Lung (tissue), 11 donors: ENCODE measurements at regions not wholly inside any gene's neighbourhood (a gene's known extent, or its start where the extent isn't known, plus 50 kb on each side); places are given as distances from the start of the nearest gene placed in this dataset.
"Not testable (repeated sequence)": the region's sequence is repeated elsewhere in the genome, so short reads cannot be mapped to it uniquely, and the experiment has no call there.

Source experiments
- ATAC-seq: fragments of 200-7000 bp; cut with Tn5 transposase; one replicate; pipeline ENCODE4 v1.9.1; 2020; ENCODE audit warnings: moderate number of reproducible peaks; ENCODE audit not compliant: insufficient read depth, low FRiP score
- DNase-seq, 3 donors: peaks; one replicate each; pipeline ENCODE4 v3.0.0-alpha.2; 2013 to 2017
- H3K27ac ChIP-seq, 2 donors: one replicate each; pipeline ENCODE4 v1.5.1; 2013; ENCODE audit warnings: mild to moderate bottlenecking in 2 of 2, moderate library complexity in 2 of 2, control low read depth in 1 of 2, inconsistent platforms in 1 of 2, low read depth in 1 of 2, low read length in 1 of 2
- H3K27me3 ChIP-seq, 3 donors: one replicate each; pipeline ENCODE4 v1.5.1; 2013; ENCODE audit warnings: low read length in 2 of 3; ENCODE audit not compliant: control insufficient read depth in 3 of 3, insufficient read depth in 3 of 3
- H3K36me3 ChIP-seq, 4 donors: one replicate each; pipeline ENCODE4 v1.5.1; 2013; ENCODE audit warnings: low read length in 4 of 4, mild to moderate bottlenecking in 1 of 4, moderate library complexity in 1 of 4; ENCODE audit not compliant: control insufficient read depth in 4 of 4, insufficient read depth in 4 of 4
- H3K4me1 ChIP-seq, 5 donors: one replicate each; pipeline ENCODE4 v1.5.1; 2013; ENCODE audit warnings: low read length in 5 of 5, mild to moderate bottlenecking in 2 of 5, moderate library complexity in 1 of 5; ENCODE audit not compliant: control insufficient read depth in 5 of 5, insufficient read depth in 5 of 5
- H3K4me3 ChIP-seq: one replicate; pipeline ENCODE4 v1.5.1; 2013; ENCODE audit warnings: mild to moderate bottlenecking, control low read depth, moderate library complexity
- H3K9ac ChIP-seq, 2 donors: one replicate each; pipeline ENCODE4 v1.5.1; 2013; ENCODE audit warnings: low read length in 2 of 2, control low read depth in 1 of 2; ENCODE audit not compliant: insufficient read depth in 1 of 2
- H3K9me3 ChIP-seq, 4 donors: one replicate each; pipeline ENCODE4 v1.5.1; 2013; ENCODE audit warnings: low read length in 3 of 4, mild to moderate bottlenecking in 1 of 4, moderate library complexity in 1 of 4; ENCODE audit not compliant: control insufficient read depth in 4 of 4, insufficient read depth in 3 of 4
- CTCF ChIP-seq: IDR thresholded peaks from 2 replicates; pipeline ENCODE4 v1.5.1; 2012; ENCODE audit warnings: mild to moderate bottlenecking; ENCODE audit errors: control extremely low read depth, extremely low read depth
- WGBS, 2 donors: extraction: QIAGEN DNeasy Blood & Tissue Kit; methylation state at CpG; one replicate each; pipeline ENCODE4 v1.1.7; 2013; 5-methylcytosine and 5-hydroxymethylcytosine counted together
- donor health status: control.
- donor health status: control.
- donor health status: Bipolar disorder and iron deficiency.
- donor health status: healthy.
- donor health status: DM: yes; HTN: yes; CAD: no.

GRCh38 chr3:64438812-64439211 lies 213.5 kb upstream of the PRICKLE2 start:
- H3K27ac ChIP-seq = peak overlapping the region in 1 of 2 donors; percentile 35
- DNase-seq (peak; percentile 67 to 87 (median 80)), ATAC-seq (no peak)
- peak overlapping the region in 1 of 2 donors; percentile 32 for H3K9ac ChIP-seq
- peaks cover 0 to 63% (median 35%) of the 10 kb centered on the region in 5 donors for H3K4me1 ChIP-seq
- peaks cover 0 to 7% (median 0%) of the 10 kb centered on the region in 4 donors for H3K36me3 ChIP-seq
- H3K4me3 ChIP-seq = no peak overlapping the region
- H3K9me3 ChIP-seq = peaks cover 0 to 6% (median 0%) of the 10 kb centered on the region in 4 donors
- no peaks in the 10 kb centered on the region for H3K27me3 ChIP-seq
- TF ChIP-seq CTCF = no peak
- 29 to 38% methylated on average over 7 of the region's 7 CpGs for WGBS, 2 donors

- no peak for ATAC-seq
- H3K4me1 ChIP-seq = peaks cover 0 to 58% (median 34%) of the 10 kb centered on the region in 5 donors
- TF ChIP-seq CTCF = no peak
- no peak overlapping the region for H3K27ac ChIP-seq
- WGBS, 2 donors = 43 to 77% methylated on average over 1 of the region's 1 CpG
- peaks cover 0 to 7% (median 0%) of the 10 kb centered on the region in 4 donors for H3K36me3 ChIP-seq
- peak in 2 of 3 donors; percentile 82 to 91 for DNase-seq
- H3K27me3 ChIP-seq = no peaks in the 10 kb centered on the region
- H3K9me3 ChIP-seq = peaks cover 0 to 6% (median 0%) of the 10 kb centered on the region in 4 donors
- H3K9ac ChIP-seq = no peak overlapping the region
- H3K4me3 ChIP-seq = no peak overlapping the region
Measured at GRCh38 chr3:64438066-64438465, 212.8 kb upstream of the PRICKLE2 start.

GRCh38 chr3:64437131-64437530 lies 211.9 kb upstream of the PRICKLE2 start:
- DNase-seq (no peak), ATAC-seq (no peak)
- no peak for TF ChIP-seq CTCF
- H3K27ac ChIP-seq = no peak overlapping the region
- H3K4me1 ChIP-seq = peaks cover 0 to 51% (median 25%) of the 10 kb centered on the region in 5 donors
- H3K9me3 ChIP-seq = peaks cover 0 to 6% (median 0%) of the 10 kb centered on the region in 4 donors
- no peaks in the 10 kb centered on the region for H3K27me3 ChIP-seq
- peaks cover 0 to 7% (median 0%) of the 10 kb centered on the region in 4 donors for H3K36me3 ChIP-seq
- H3K9ac ChIP-seq = no peak overlapping the region
- WGBS, 2 donors = 81 to 85% methylated on average over 5 of the region's 5 CpGs
- no peak overlapping the region for H3K4me3 ChIP-seq

GRCh38 chr3:64435023-64435422 lies 209.8 kb upstream of the PRICKLE2 start:
- H3K9ac ChIP-seq, H3K36me3 ChIP-seq, H3K9me3 ChIP-seq, ATAC-seq, H3K4me3 ChIP-seq, DNase-seq, H3K27ac ChIP-seq, H3K27me3 ChIP-seq: not testable (repeated sequence)
- 90 to 94% methylated on average over 2 of the region's 2 CpGs for WGBS, 2 donors
- H3K4me1 ChIP-seq = peaks cover 0 to 38% (median 15%) of the 10 kb centered on the region in 5 donors
